ENCODE measurements at regions not wholly inside any gene's neighbourhood (a gene's known extent, or its start where the extent isn't known, plus 50 kb on each side); places are given as distances from the start of the nearest gene placed in this dataset.

- no peaks in the 10 kb centered on the region for H3K36me3 ChIP-seq (ENCODE audit: low read depth)
- H3K9me3 ChIP-seq, result no peaks in the 10 kb centered on the region
- intact Hi-C loops (cut with DNase I, micrococcal nuclease), result no loop called here
- no peak overlapping the region for H3K4me3 ChIP-seq
- TF ChIP-seq, protein P1, sequence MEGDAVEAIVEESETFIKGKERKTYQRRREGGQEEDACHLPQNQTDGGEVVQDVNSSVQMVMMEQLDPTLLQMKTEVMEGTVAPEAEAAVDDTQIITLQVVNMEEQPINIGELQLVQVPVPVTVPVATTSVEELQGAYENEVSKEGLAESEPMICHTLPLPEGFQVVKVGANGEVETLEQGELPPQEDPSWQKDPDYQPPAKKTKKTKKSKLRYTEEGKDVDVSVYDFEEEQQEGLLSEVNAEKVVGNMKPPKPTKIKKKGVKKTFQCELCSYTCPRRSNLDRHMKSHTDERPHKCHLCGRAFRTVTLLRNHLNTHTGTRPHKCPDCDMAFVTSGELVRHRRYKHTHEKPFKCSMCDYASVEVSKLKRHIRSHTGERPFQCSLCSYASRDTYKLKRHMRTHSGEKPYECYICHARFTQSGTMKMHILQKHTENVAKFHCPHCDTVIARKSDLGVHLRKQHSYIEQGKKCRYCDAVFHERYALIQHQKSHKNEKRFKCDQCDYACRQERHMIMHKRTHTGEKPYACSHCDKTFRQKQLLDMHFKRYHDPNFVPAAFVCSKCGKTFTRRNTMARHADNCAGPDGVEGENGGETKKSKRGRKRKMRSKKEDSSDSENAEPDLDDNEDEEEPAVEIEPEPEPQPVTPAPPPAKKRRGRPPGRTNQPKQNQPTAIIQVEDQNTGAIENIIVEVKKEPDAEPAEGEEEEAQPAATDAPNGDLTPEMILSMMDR (IDR thresholded peaks at IDR 0.05), result no peak
- no peak for ATAC-seq
- DNase-seq, result no peak
- H3K4me1 ChIP-seq (ENCODE audit: low read depth), result no peaks in the 10 kb centered on the region
Measured at GRCh38 chr2:71787108-71787415, 333.7 kb downstream of the DYSF start.

GRCh38 chr2:71786291-71787107, 333.1 kb downstream of the DYSF start:
- Histone ChIP-seq H3K36me3 (ENCODE audit: low read depth) (no peaks in the 10 kb centered on the region), H3K4me1 (ENCODE audit: low read depth) (no peaks in the 10 kb centered on the region), H3K9me3 (no peaks in the 10 kb centered on the region), H3K4me3 (no peak overlapping the region)
- TF ChIP-seq, protein P1 (IDR thresholded peaks at IDR 0.05), result no peak
- intact Hi-C loops (cut with DNase I, micrococcal nuclease), result no loop called here
- DNase-seq (no peak), ATAC-seq (no peak)

GRCh38 chr2:71785516-71785981, 332.2 kb downstream of the DYSF start:
- ATAC-seq, result peak; percentile 22

DNA sequence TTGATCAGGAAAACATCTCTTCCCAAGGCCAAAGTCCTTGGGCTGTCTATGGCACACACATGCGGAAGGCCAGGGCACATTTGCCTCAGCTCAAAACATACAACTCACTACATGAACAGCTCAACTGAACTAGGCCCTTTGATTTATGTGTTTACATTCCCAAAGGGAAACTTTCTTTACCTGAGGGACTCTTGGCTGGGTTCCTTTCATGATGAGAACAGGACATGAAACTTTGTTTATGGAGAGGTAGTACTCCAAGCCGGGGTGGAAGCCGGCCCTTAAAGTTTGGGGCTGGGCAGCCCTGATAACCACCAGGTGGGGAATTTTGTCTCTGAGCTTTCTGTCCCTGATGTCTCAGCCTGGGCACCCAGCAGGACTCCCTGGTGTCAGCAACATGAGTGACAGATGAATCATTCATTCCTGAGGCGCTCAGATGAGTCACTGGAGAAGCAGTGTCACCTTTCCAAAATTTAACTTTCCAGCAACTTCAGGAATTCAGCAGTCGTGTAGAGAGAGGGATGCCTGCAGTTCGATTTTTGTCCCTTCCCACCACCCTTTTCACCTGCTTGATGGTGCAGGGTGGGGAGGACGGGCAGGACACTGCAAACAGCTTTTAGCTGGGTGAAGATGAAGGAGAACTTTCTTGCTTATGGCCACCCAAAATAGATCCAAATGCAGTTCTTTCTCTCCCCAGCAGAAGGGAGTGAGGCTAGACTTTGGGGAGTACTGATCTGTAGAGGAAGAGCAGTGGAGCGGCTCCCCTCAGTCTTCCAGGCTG, 331.6 kb downstream of the DYSF start:
- no peaks in the 10 kb centered on the region for H3K9me3 ChIP-seq
- peak; percentile 74 for ATAC-seq
- TF ChIP-seq, protein P1 (IDR thresholded peaks at IDR 0.05), result no peak
- H3K4me3 ChIP-seq, result no peak overlapping the region
- intact Hi-C loops (cut with DNase I, micrococcal nuclease), result no loop called here
- DNase-seq, result peak in 1 of 3 donors; percentile 32
- H3K36me3 ChIP-seq (ENCODE audit: low read depth), result no peaks in the 10 kb centered on the region
- H3K4me1 ChIP-seq (ENCODE audit: low read depth), result no peaks in the 10 kb centered on the region

More at GRCh38 chr2:71785516-71785981, 332.2 kb downstream of the DYSF start:
- Histone ChIP-seq H3K36me3 (ENCODE audit: low read depth) (no peaks in the 10 kb centered on the region), H3K4me1 (ENCODE audit: low read depth) (no peaks in the 10 kb centered on the region), H3K4me3 (no peak overlapping the region), H3K9me3 (no peaks in the 10 kb centered on the region)
- TF ChIP-seq, protein P1 (IDR thresholded peaks at IDR 0.05), result no peak
- intact Hi-C loops (cut with DNase I, micrococcal nuclease), result no loop called here
- no peak for DNase-seq

GRCh38 chr2:71783815-71784214, 330.5 kb downstream of the DYSF start:
- no peaks in the 10 kb centered on the region for H3K36me3 ChIP-seq (ENCODE audit: low read depth)
- intact Hi-C loops (cut with DNase I, micrococcal nuclease), result no loop called here
- no peak for ATAC-seq
- H3K9me3 ChIP-seq, result no peaks in the 10 kb centered on the region
- H3K4me3 ChIP-seq, result no peak overlapping the region
- TF ChIP-seq, protein P1 (IDR thresholded peaks at IDR 0.05), result no peak
- no peaks in the 10 kb centered on the region for H3K4me1 ChIP-seq (ENCODE audit: low read depth)
- no peak for DNase-seq

All from mucosa of descending colon (tissue), 3 donors.